PC-9 (cell line): ENCODE measurements at regions not wholly inside any gene's neighbourhood (a gene's known extent, or its start where the extent isn't known, plus 50 kb on each side); places are given as distances from the start of the nearest gene placed in this dataset.

Experiments
- CTCF ChIP-seq: fragments of 200-600 bp; sonication (generic); conservative IDR thresholded peaks from 2 replicates; pipeline ENCODE4 v1.6.1; 2017; ENCODE audit warnings: mixed run types, antibody characterized with exemption, mild to moderate bottlenecking, moderate library complexity
- EZH2 ChIP-seq: fragments of 200-600 bp; sonication (generic); IDR thresholded peaks from 2 replicates; pipeline ENCODE4 v1.8.0; 2017; ENCODE audit warnings: antibody characterized with exemption, low read depth

- TF ChIP-seq CTCF = no peak
- no peak for TF ChIP-seq EZH2
Observed at GRCh38 chr17:10888858-10889257, 51.0 kb upstream of the PIRT start.
